OCI-LY3 (cell line): ENCODE measurements at regions not wholly inside any gene's neighbourhood (a gene's known extent, or its start where the extent isn't known, plus 50 kb on each side); places are given as distances from the start of the nearest gene placed in this dataset.

Experiments
- CTCF ChIP-seq: fragments of 200-600, 300-600 bp; sonication (generic); IDR thresholded peaks from 2 replicates; pipeline ENCODE4 v1.5.1; 2014; ENCODE audit warnings: antibody characterized with exemption, low read length, low read depth
- EZH2phosphoT487 ChIP-seq: fragments of 200-600 bp; shearing (Covaris generic); IDR thresholded peaks from 2 replicates; pipeline ENCODE4 v1.6.1; 2018; ENCODE audit warnings: antibody characterized with exemption, mixed run types, low read depth

GRCh38 chr1:81490614-81491013, 310.1 kb upstream of the ADGRL2 start:
- no peak for TF ChIP-seq CTCF
- no peak for TF ChIP-seq EZH2phosphoT487
